ENCODE measurements at regions not wholly inside any gene's neighbourhood (a gene's known extent, or its start where the extent isn't known, plus 50 kb on each side); places are given as distances from the start of the nearest gene placed in this dataset.

GRCh38 chr12:43180242-43180641, 371.8 kb downstream of the ADAMTS20 start:
- FAIRE-seq (no peak), DNase-seq (ENCODE audit: low read depth, low spot score) (no peak)
- Histone ChIP-seq H3K79me2 (ENCODE audit: control insufficient read depth, insufficient read depth, low read length) (no peaks in the 10 kb centered on the region), H3K4me1 (ENCODE audit: control insufficient read depth, extremely low read depth, insufficient read depth, low read length) (no peaks in the 10 kb centered on the region), H3K36me3 (ENCODE audit: control insufficient read depth in 2 of 2, extremely low read depth in 1 of 2, insufficient read depth in 2 of 2, low read length in 2 of 2) (no peaks in the 10 kb centered on the region), H3K4me2 (ENCODE audit: control insufficient read depth, extremely low read depth, insufficient read depth, low read depth, low read length) (no peak overlapping the region), H3K9ac (ENCODE audit: control insufficient read depth, extremely low read depth, insufficient read depth, low read length) (no peak overlapping the region), H3K27me3 (ENCODE audit: control insufficient read depth, extremely low read depth, insufficient read depth, low read length) (no peaks in the 10 kb centered on the region), H3K9me1 (ENCODE audit: control insufficient read depth, extremely low read depth, insufficient read depth, low read length) (no peaks in the 10 kb centered on the region), H3K4me3 (ENCODE audit: control insufficient read depth in 2 of 3, extremely low read depth in 1 of 3, insufficient read depth in 2 of 3, low read depth in 1 of 3, low read length in 3 of 3) (no peak overlapping the region), H3K27ac (ENCODE audit: control insufficient read depth, insufficient read depth, low read length) (no peak overlapping the region), H4K20me1 (ENCODE audit: control insufficient read depth, extremely low read depth, insufficient read depth, low read length) (no peaks in the 10 kb centered on the region), H3K9me3 (ENCODE audit: control insufficient read depth, low read depth, low read length) (no peaks in the 10 kb centered on the region), H2AFZ (ENCODE audit: control insufficient read depth, low read length) (no peak overlapping the region)
- dilution Hi-C loops (cut with MboI; ENCODE audit: extremely low pct_ligation_motif_present, low sequenced_read_pairs) = no loop called here
- no peak for TF ChIP-seq CTCF (optimal IDR thresholded peaks at IDR 0.05 in 1 of 3, IDR thresholded peaks at IDR 0.05 in 1 of 3, conservative IDR thresholded peaks at IDR 0.05 in 1 of 3; ENCODE audit: extremely low read depth in 1 of 3, insufficient read depth in 2 of 3, low read length in 3 of 3)
- TF ChIP-seq EZH2 (IDR thresholded peaks at IDR 0.05; ENCODE audit: low read length) = no peak

- no peaks in the 10 kb centered on the region for H3K79me2 ChIP-seq (ENCODE audit: control insufficient read depth, insufficient read depth, low read length)
- no peak overlapping the region for H3K4me2 ChIP-seq (ENCODE audit: control insufficient read depth, extremely low read depth, insufficient read depth, low read depth, low read length)
- H3K27me3 ChIP-seq (ENCODE audit: control insufficient read depth, extremely low read depth, insufficient read depth, low read length) = no peaks in the 10 kb centered on the region
- no peak overlapping the region for H3K9ac ChIP-seq (ENCODE audit: control insufficient read depth, extremely low read depth, insufficient read depth, low read length)
- FAIRE-seq (no peak), DNase-seq (ENCODE audit: low read depth, low spot score) (no peak)
- H2AFZ ChIP-seq (ENCODE audit: control insufficient read depth, low read length) = no peak overlapping the region
- dilution Hi-C loops (cut with MboI; ENCODE audit: extremely low pct_ligation_motif_present, low sequenced_read_pairs) = no loop called here
- H3K27ac ChIP-seq (ENCODE audit: control insufficient read depth, insufficient read depth, low read length) = no peak overlapping the region
- H3K4me3 ChIP-seq (ENCODE audit: control insufficient read depth in 2 of 3, extremely low read depth in 1 of 3, insufficient read depth in 2 of 3, low read depth in 1 of 3, low read length in 3 of 3) = no peak overlapping the region
- no peaks in the 10 kb centered on the region for H3K9me3 ChIP-seq (ENCODE audit: control insufficient read depth, low read depth, low read length)
- H4K20me1 ChIP-seq (ENCODE audit: control insufficient read depth, extremely low read depth, insufficient read depth, low read length) = no peaks in the 10 kb centered on the region
- no peaks in the 10 kb centered on the region for H3K9me1 ChIP-seq (ENCODE audit: control insufficient read depth, extremely low read depth, insufficient read depth, low read length)
- no peaks in the 10 kb centered on the region for H3K36me3 ChIP-seq (ENCODE audit: control insufficient read depth in 2 of 2, extremely low read depth in 1 of 2, insufficient read depth in 2 of 2, low read length in 2 of 2)
- H3K4me1 ChIP-seq (ENCODE audit: control insufficient read depth, extremely low read depth, insufficient read depth, low read length) = no peaks in the 10 kb centered on the region
- no peak for TF ChIP-seq EZH2 (IDR thresholded peaks at IDR 0.05; ENCODE audit: low read length)
- no peak for TF ChIP-seq CTCF (optimal IDR thresholded peaks at IDR 0.05 in 1 of 3, IDR thresholded peaks at IDR 0.05 in 1 of 3, conservative IDR thresholded peaks at IDR 0.05 in 1 of 3; ENCODE audit: extremely low read depth in 1 of 3, insufficient read depth in 2 of 3, low read length in 3 of 3)
Observed at GRCh38 chr12:43179486-43179885, 372.5 kb downstream of the ADAMTS20 start.

Data from keratinocyte (primary cell).